GM20000 (cell line): ENCODE measurements at regions not wholly inside any gene's neighbourhood (a gene's known extent, or its start where the extent isn't known, plus 50 kb on each side); places are given as distances from the start of the nearest gene placed in this dataset.

ENCODE experiments used
- DNase-seq: peaks from one replicate; pipeline ENCODE4 v3.0.0; 2012; ENCODE audit warnings: low spot score
- TF ChIP-seq, protein P1 (sequence below): IDR thresholded peaks from 2 replicates; pipeline ENCODE4 v1.5.1; 2012; ENCODE audit warnings: mild to moderate bottlenecking, control low read depth; ENCODE audit errors: extremely low read depth, missing control alignments

DNA sequence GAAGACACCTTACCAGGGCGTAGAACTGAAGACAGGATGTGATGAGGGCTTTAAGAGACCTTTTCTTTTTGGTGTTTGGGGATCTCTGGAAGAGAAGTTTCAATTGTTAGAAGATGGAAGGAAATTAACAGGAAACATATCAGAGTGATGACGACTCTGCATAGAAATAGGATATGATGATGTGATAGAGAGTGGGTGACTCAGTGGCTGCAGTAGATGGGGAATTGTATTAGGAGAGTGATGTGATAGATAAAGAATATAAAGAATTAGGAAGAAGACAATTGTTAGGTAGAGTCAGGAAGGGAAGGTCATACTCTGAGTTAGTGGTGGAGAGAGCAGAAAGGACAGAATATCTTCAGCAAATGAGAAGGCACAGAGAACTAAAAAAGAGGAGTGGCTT, 593.9 kb downstream of the NYAP2 start:
- TF ChIP-seq, protein P1, sequence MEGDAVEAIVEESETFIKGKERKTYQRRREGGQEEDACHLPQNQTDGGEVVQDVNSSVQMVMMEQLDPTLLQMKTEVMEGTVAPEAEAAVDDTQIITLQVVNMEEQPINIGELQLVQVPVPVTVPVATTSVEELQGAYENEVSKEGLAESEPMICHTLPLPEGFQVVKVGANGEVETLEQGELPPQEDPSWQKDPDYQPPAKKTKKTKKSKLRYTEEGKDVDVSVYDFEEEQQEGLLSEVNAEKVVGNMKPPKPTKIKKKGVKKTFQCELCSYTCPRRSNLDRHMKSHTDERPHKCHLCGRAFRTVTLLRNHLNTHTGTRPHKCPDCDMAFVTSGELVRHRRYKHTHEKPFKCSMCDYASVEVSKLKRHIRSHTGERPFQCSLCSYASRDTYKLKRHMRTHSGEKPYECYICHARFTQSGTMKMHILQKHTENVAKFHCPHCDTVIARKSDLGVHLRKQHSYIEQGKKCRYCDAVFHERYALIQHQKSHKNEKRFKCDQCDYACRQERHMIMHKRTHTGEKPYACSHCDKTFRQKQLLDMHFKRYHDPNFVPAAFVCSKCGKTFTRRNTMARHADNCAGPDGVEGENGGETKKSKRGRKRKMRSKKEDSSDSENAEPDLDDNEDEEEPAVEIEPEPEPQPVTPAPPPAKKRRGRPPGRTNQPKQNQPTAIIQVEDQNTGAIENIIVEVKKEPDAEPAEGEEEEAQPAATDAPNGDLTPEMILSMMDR: no peak
- no peak for DNase-seq

DNA sequence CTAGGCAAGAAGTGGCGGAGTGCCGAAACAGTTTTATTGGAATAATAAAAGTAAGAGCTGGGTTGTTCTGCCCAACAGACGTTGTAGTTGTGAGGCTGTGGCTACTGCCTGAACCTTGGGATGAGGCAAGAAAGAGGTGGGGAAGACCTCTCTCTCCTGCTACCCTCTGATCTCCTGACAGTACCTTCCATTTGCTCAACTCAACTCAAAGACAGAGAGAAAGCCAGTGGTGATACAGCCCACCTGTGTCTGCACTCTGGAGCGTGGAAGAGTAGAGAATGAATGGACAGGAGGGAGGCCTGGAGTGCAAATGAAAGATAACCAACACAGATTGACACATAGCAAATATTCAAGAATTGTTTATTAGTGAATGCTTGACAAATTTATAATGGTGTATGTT, 590.3 kb downstream of the NYAP2 start:
- DNase-seq: no peak
- TF ChIP-seq, protein P1: no peak

DNA sequence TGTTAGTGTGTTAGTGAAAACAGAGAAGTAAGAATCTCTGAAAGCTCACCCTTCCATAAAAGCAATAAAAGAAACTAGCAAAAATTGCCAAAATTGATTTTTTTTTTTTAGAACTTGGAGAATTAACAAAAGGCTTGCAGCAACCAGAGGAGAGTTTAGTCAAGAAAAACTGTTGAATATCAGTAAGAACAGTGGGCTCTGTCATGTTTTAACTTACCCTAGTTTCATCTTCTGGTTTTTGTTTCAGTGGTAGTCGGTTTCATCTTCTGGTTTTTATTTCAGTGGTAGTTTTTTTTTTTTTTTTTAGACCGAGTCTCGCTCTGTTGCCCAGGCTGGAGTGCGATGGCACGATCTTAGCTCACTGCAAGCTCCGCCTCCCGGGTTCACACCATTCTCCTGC, 580.9 kb downstream of the NYAP2 start:
- TF ChIP-seq, protein P1: no peak
- no peak for DNase-seq

DNA sequence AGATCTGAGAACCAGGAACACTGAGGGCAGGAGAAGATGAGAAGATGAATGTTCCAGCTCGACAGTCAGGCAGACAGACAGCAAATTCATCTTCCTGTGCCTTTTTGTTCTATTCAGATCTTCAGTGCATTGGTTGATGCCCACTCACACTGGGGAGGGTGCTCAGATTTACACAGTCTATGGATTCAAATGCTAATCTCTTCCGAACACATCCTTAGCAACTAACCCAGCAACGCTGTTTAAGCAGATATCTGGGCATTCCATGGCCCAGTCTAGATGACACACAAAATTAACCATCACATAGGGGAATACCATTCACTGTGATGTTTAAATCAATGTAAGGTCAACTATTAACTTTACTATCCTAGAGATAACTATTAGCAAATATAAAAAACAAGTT, 571.9 kb downstream of the NYAP2 start:
- TF ChIP-seq, protein P1: no peak
- no peak for DNase-seq

DNA sequence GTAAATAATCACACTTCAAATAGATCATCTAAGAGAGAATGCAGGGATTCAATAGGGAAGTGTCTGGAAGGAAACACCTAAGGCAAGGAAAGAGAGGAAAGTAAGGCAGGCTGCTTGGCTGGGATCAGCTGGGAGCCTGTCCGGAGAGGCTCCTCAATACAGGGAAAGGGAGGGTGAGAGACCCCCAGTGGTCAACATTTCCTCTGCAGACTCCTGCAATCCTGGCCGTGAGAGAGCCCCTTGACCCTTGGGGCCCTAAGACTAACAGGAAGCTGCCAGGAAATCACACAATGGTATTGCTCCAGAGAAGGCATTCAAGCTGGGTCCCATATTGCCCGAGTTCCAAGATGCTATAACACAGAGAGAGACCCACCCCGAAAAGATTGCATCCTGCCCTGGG, 549.4 kb downstream of the NYAP2 start:
- no peak for DNase-seq
- TF ChIP-seq, protein P1: no peak

DNA sequence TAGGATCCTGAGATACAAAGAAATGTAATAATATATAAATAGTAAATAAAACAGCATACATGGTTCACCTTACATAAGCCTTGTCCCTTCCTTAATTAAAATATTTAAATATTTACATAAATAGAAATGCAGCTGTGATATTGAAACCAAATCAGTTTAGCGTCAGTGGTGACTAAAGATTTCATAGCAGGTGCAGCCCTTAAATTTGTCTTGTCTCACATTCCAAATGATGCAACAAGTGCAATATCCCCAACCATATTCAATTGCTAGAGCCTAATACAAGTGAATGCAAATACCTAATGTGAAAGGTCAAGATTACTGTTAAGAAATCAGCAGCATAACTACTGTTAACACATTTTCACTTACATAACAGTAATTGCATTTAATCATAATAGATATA, 539.5 kb downstream of the NYAP2 start:
- no peak for DNase-seq
- TF ChIP-seq, protein P1: no peak

DNA sequence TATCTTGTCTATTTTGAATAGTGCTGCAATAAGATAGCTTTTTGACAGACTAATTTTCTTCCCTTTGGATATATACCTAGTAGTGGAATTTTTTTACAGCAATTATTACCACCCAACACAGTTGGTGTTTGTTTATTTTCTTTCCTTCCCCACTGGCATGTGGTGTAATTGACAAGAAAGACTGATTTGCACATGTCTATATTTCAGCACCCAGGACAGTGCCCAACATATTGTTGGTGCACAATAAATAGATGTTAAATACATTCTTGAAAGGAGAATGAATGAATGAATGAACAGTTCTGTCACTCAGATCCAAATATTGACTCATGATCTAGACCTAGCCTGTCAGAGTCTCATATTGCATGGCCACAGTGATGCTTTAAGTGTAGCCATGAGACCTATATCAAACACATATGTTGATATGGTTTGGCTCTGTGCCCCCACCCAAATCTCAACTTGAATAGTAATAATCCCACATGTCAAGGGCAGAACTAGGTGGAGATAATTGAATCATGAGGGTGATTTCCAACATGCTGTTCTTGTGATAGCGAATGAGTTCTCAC, 538.2 kb downstream of the NYAP2 start:
- DNase-seq: no peak
- TF ChIP-seq, protein P1: no peak
